Kasumi-1 (cell line): ENCODE measurements at regions not wholly inside any gene's neighbourhood (a gene's known extent, or its start where the extent isn't known, plus 50 kb on each side); places are given as distances from the start of the nearest gene placed in this dataset.

ENCODE experiments used
- DNase-seq, 2 experiments: peaks; one replicate each; lab custom pipeline; 2025; lab: John Stamatoyannopoulos, UW

DNA sequence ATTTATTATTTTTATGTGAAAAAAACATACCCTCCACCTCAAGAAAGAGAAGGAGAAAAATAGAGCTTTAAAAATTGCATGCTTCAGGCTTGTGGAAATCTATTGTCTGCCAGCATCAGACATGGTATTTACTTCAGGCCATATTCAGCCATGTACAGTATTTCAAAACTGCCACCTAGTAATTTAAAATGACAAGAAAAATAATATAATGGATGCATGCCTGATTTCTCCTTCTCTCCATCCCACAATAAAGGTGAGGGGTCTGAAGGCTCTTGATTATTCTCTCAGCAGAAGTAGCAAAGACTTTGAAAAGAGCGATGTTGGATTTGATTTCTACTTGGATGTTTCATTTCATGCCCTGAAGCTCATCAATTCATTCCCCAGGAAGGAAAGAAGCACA, 250.7 kb downstream of the TBC1D4 start:
- no peak for DNase-seq

DNA sequence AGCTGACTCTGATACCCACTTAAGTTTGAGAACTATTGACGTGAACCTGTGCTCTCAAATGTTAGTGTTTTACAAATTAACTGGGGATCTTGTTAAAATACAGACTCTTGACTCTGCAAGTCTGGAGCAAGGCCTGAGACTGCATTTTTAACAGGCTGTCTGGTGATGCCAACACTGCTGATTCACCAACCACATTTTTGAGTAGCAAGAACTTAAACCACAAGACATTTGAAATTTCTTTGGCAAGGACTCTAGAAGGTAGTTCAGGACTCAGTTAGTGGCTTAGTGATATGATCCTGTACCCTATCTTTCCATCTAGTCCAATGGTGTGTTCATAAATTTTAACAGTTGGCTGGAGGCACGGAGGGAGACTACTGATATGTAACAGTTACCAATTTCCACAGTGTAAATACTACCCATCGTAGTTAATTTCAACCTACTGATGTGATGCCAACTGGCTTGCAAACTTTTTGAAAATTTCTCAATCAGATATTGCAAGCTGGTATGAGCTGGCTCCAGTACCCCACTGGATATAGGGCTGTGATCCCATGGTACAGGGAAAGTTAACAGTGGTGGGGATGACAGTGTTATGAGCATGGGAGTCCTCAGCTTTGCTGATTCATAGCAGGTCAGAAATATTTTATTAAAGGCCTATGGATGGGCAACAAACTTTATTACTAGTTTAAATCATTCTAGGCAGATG, 255.1 kb downstream of the TBC1D4 start:
- DNase-seq = peak; percentile 18 to 22

DNA sequence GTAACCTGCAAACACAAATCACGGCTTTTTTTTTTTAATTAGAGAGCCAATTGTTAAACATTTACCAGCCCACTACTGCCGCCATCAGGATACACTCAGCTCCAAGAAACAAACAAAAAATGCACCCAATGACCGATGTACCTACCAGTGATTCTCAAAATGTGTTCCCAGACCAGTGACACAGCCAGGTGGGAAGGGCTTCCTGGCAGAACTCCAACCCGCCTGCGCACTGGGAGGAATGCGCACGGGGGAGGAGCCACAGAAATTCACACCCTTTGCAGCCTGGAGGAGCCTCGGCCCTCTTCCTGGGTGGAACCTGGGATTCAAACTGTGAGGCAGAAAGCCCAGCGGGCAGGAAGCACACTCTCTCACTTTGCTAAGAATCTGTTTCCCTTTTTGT, 255.9 kb downstream of the TBC1D4 start:
- no peak for DNase-seq

DNA sequence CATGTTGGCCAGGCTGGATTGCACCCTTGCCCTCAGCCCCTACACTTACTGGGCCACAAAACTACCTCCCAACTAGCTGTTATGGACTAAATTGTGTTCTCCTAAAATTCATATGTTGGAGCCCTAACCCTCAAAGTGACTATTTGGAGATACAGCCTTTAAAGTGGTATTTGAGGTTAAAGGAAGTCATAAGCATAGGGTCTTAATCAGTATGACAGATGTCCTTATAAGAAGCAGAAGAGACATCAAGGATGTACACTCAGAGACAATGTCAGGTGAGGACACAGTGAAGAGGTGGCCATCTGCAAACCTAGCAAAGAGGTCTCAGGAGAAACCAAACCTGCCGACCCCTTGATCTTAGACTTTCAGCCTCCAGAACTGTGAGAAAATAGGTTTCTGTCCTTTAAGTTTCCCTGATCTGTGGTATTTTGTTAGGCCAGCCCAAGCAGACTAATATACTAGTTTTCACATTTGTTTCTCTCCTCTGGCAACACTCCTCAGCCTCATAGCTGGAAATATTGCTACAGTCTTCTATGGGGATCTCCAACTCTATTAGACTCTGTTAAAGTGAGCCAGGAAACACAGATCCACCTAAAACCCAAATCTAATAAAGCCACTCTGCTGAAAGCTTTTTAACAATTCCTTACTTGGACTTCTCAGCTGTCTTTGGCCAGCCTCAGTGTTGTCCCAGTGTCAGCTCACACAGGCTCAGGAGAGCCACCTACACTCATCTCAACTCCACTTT, 256.5 kb downstream of the TBC1D4 start:
- no peak for DNase-seq

DNA sequence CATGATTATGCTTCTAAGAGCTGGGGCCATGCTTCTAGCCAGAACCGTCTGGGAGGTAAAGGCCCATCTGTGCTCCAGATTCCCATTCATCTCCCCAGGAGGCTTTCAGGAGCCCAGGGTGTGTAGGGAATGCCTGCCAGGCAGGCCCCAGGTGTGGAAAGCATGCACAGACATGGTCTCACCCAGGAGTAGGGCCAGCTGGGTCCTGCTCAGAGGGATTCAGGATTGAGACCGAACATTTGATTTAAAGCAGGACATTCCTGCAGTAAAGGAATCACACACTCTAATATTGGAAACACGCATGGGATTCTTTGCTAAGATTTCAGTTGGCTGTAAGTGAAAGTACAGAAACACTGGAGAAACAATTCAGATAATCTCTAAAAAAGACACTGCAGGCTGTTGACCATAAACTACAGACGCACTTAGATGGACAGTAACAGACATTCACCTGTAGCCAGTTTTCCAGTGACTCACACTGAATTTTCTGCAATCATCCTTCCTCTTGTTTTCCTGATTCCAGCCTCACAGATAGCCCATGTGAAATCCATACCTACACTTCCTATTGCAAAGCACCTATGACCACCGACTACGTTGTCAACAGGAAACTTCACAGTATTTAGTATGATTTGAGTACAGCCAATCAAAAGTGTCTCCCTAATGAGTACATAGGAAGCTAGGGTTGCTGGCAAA, 257.8 kb downstream of the TBC1D4 start:
- no peak for DNase-seq

DNA sequence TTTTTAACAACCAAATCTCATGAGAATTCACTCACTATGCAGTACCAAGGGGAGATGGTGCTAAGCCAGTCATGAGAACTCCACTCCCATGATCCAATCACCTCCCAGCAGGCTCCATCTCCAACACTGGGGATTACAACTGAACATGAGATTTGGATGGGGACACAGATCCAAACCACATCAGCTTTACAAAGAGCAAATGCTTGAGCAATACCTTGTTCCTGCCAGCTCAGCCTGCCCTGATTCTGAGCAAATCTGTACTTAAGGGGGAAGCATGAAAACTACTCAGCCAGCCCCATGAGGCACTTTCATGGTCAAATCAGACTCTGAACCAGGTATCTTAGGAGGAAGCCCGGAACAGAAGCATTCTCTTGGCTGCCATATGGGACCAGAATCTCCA, 259.9 kb downstream of the TBC1D4 start:
- no peak for DNase-seq

DNA sequence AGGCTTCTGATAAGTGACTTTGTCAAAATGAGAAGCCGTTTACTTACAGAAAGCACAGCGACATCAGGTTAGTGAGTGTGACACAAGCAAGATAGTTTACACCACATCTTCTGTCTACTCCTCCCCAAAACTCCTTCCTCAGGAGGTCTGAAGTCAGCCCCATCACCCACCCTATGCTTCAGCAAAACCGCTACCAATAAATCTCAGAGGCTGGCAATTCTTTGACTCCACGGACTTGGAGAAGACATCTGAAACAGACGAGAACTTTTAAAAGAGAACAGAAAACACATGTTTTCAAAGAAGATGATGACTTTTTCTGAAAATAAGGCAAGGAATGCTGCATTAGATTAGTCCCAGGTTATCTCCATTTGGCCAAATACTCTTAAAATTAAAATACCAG, 261.1 kb downstream of the TBC1D4 start:
- DNase-seq = no peak

DNA sequence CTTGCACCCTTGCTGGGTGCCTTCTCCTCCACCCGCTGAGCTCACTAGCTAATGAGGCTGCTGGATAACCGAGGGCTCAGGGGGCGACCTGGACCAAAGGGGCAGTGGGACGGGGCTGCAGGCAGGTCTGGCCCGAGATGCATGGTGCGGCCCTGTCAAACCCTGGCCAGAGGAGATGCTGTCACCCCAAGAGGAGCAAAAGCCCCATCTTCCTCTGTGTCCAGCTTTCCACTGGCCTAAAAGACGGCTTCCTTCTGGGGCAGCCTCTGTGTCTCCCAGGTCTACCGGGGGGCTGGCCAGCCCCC, 261.8 kb downstream of the TBC1D4 start:
- DNase-seq = no peak

DNA sequence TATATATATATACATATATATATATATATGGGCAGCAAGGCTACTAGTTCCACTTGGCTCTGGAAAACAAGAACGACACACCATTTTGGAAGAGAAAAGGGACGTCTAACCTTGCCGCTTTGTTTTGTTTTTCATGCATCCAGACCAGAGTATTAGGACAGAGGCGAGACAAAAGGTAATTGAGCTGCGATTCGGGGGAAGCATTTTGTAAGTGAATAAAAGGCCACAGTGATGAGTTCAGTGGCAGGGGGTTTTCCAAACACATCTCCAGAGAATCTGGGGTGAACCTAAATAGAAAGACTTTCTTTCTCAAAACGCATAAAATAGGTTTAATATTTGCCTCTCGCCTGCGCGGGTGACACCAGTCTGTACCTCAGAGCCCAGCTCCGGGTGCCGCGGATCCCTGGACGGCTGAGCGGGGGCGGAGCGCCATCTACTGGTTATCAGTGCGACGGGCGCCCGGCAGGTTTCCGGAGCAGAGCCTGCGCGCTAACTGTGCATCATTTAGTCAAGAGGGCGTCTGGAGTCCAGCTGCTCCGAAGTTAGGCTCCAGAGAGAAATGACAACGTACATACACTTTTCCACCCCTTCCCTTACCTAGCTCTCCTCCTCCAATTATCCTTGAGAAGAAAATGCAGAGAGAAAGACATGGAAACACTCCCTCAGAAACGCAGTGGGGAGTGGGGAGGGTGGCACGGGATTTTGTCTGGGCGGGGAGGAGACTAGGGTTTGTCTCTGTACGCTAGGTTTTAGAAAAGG, 262.3 kb downstream of the TBC1D4 start:
- peak; percentile 71 to 75 for DNase-seq

DNA sequence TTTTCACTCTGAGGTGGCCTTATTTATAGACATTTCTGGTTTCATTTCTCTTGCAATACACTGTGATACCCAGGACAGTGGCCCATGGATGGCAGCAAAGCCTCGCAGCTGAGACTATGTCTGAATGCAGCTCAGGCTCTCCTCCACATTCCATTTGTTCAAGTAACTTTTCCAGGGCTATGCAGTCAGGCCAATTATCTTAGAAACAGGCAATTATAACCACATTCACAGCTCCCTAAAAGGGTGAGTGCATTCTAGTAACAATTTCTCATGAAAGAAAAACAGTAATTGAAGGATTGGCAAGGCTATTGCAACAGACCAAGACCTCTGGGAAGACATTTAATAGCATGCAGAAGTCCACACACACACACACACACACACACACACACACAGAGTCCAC, 264.0 kb downstream of the TBC1D4 start:
- no peak for DNase-seq

DNA sequence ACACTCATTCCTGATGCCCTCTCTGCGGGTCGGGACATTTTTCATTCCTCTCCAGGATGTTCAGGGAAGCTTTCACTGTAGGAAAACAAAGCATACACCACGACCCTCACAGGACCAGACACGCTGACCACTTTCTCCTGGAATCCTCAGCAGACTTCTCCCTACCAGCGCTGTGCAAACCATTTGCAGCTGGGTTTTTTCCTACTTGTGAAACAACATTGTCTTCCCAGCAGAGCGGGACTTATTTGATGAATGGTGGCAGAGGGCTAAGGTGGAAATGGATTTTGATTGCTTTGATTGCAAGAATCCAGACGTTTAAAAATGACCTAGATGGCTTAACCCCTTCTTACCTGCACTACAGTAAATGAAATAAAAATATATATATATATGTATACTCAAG, 265.9 kb downstream of the TBC1D4 start:
- DNase-seq = no peak

DNA sequence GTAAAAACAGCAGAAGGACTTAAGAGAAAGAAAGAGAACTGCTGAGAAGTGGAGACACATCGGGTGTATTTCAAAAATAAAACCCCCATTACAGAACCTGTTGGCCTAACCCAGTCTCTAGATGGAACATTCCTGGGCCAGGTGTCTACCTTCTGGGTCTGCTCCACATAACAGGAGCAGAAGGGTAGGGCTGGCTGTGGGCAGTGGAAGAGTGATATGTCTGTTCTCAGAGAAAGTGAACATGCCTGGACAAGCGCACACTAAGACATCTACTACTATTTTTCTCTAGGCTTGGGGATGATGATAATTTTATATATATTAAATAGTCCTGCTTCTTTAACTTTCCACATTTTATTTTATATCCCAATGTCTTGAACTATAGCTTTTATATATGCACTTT, 267.1 kb downstream of the TBC1D4 start:
- DNase-seq = no peak

DNA sequence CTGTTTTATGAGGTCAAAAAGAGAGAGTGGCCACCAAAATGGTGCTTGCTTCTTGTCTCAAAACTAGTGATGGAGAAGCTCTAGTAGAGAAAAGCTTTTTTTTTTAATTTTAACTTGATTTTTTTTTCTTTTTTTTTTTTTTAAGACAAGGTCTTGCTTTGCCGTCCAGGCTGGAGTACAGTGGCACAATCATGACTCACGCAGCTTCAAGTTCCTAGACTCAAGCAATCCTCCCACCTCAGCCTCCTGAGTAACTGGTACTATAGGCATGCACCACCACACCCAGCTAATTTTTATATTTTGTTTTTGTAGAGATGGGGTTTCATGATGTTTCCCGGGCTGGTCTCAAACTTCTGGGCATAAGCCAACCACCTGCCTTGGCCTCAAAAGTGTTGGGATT, 279.0 kb downstream of the TBC1D4 start:
- no peak for DNase-seq

DNA sequence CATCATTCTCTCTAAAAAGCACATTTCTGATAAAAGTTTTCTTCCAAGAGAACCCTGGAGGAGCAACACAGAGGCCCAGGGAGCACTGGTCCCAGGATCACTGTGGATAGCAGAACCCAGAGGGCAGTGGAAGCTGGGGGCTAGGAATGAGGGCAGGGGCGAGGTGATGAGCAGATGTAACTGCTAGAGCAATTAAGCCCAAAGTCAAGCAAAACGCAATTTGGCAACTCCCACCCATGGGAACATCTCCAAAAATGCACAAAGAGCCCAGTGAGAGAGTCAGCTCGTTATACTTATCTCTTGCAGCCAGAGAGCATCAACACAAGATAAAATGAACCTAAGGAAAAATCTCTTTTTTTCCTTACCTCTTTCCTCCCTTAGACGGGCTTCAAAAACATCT, 284.2 kb downstream of the TBC1D4 start:
- DNase-seq = no peak

DNA sequence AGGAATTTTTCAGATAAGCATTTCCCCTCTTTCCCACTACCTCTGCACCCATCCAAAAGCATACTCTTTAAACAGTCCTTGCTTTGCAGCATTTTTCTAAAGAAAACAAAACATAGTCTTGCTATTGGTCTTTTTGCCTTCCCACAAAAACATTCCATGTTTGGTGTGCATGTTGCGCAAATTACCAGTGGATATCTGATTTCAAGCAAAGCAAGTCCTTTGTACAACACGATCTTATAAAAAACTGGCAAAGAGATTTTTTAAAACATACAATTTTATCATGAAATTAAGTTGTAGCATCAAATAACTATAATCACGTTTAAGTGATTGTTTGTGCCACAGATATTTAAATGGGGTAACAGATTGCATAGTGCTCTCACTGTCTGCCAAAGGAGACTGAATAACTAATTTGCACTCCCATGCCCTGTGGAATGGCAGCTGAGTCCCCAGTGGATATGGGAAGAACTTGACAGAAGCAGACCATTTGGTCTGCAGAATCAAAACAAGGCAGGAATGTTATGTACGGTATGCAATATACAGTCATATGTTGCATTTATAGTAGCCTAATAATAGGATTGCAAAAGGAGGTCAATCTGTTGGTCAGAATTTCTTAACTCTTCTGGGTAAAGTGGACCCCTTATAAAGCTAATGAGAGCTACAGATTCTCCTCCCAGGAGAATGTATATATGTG, 285.7 kb downstream of the TBC1D4 start:
- DNase-seq = no peak

DNA sequence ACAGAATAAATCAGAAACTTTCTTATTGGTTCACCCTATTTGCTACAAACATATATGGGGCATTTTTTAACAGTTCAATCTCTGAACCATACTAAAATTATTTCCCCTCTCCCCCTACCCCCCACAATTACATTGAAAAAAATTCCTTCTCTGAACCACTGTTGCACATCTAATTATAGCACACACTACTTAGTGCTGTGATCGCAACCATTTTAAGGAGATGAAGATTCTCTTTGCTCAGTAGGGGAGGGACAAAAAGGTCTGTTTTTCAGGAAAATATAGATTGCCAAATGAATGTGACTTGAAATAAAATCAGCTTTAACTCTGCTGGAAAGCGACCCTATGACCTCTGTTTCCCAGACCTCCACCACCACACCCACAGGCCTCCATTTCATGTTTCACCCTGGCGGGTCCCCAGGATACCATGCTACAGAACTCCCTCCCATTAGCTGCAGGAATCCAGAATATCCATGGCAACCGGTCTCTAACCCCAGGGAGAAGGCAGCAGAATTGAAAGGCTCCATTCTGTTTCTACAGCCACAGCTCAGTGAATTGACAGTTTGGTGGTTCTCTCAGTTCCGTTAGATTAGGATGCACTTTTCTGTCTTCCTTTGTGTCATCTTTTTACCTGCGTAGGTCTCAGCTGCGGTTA, 286.3 kb downstream of the TBC1D4 start:
- DNase-seq = no peak

DNA sequence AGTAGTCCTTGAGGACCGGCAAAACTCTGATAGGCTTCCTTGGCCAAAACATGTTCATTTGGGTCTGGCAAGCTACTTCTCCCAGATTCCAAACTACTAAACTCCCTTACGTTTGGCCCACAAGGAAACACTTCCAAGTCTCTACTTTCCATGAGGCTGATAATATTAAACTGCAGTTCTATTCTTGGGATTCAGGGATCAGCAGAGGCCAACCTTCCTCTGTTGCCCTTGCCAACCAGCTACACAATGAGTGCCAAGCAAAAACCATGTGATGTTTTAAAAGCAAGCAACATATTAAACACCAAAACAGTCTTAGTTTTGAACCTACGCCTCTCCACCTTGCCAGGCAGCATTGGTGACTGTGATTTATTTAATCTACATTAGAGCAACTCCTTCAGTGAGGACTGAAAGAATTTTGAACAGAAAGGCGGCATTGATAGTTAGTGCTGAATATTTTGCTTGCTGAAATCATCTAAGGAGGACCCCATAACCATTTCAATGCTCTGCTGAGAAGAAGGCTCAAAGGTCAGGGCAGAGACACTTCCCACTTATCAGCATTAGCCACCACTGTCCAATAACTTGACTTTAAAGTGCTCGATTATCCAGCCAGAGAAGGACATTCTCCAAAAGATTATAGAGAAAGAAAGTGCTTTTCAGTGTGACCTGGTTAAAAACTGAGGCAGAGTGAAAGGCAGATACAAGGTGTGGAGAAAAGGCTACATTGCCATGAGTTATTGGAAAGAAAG, 287.1 kb downstream of the TBC1D4 start:
- DNase-seq = no peak

DNA sequence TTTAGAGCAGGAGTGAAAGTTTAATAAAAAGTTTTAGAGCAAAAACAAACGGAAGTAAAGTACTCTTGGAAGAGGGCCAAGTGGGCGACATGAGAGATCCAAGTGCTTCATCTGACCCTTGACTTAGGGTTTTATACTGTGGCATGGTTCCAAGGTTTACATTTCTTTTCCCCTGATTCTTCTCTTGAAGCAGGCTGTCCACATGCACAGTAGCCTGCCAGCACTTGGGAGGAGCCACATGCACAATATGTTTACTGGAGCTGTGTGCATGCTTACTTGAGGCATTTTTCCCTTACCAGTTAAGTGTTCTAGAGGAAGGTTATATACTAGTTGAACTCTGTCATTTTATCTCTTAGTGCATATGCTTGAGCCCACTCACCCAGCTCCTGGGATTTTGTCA, 295.6 kb downstream of the TBC1D4 start:
- no peak for DNase-seq

DNA sequence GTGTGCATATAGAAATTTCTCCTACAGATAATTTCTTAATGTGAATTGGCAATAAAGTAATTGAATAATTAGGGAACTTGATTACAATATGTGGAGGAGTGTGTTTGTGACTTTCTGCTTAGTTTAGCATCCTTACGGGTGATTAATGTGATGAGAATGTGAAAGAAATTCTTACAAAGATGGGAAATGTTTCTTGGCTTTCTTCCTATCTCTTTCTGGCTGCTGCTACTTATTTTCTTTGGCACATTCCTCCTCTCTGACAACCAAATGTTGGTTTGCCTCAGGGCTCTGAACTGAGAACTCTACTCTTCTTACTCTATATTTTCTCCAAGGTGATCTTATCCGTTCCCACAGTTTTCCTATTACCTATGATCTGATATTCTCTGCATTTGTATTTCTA, 300.1 kb downstream of the TBC1D4 start:
- DNase-seq = no peak

DNA sequence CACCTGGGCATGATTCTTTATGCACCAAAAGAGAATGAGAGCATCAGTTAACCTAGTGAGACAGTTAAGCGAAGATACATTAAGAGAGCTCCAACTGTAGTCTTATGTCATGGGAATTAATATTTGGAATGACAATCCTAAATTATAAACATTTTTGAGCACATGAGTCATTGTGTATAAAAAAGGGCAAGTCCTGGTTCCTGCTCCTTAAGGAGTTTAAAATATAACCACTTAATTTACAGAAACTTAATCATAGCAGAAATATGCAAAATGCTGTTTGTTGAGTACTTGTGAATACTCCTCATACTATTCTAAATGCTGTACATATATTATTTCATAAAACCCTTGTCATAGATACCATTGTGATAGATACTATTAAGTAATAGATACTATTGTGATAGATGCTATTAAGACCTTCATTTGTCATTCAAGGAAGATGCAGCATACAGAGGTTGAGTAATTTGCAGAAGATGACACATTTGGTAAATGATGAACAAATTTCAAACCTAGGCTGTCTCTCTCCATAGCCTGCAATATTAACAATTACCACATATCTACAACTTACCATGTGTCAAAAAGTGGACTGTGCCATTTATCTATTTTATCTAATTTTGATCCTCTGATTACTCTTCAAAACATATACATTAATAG, 301.0 kb downstream of the TBC1D4 start:
- DNase-seq = no peak
